Heart left ventricle (tissue), 13 donors: ENCODE measurements at regions not wholly inside any gene's neighbourhood (a gene's known extent, or its start where the extent isn't known, plus 50 kb on each side); places are given as distances from the start of the nearest gene placed in this dataset.

Source experiments
- POLR2A ChIP-seq, 2 donors: fragments of 450-650 bp; IDR thresholded peaks; one replicate each; pipeline ENCODE4 v1.6.1; 2017; ENCODE audit warnings: antibody characterized with exemption in 2 of 2, mild to moderate bottlenecking in 2 of 2, moderate library complexity in 2 of 2
- TF ChIP-seq, protein P1 (sequence below), 12 donors: fragments of 200-600 bp; sonication (generic) in 4 of 12; IDR thresholded peaks; one replicate each; pipeline versions ENCODE4 v1.5.0 to v1.8.0; 2018 to 2022; ENCODE audit warnings: antibody characterized with exemption in 12 of 12, mild to moderate bottlenecking in 5 of 12
- donor health status: ischemic (EF 13 %, LVEDD 7.1; RV severe dilation, severe dysfunction).
- donor health status: DM: no; HTN: yes; CAD: no.
- donor health status: DM: no; HTN: no; CAD: no.
- donor health status: ischemic (EF 25% LVEDD 6.9; RV normal size, moderate dysfunction).
- donor health status: ischemic (EF 25% LVEDD 5.7; RV mildly dilated, moderate dysfunction).
- donor health status: ischemic (EF 35%, LVEDD 5.7; RV mildly dilated, moderate dysfunction).
- donor health status: nonischemic (EF 11% LVEDD 7.7; RV severe dilation, severe dysfunction).
- donor health status: DM: yes; HTN: yes; CAD: no.
- donor health status: PGD.
- donor health status: ischemic (EF 29% LVEDD 5.4; RV normal size, mild dysfunction).
- donor health status: nonischemic (EF 23%, LVEDD 6.1; RV moderate dilation, normal function).

GRCh38 chr1:243938208-243938607 lies 88.2 kb upstream of the AKT3 start:
- TF ChIP-seq, protein P1, sequence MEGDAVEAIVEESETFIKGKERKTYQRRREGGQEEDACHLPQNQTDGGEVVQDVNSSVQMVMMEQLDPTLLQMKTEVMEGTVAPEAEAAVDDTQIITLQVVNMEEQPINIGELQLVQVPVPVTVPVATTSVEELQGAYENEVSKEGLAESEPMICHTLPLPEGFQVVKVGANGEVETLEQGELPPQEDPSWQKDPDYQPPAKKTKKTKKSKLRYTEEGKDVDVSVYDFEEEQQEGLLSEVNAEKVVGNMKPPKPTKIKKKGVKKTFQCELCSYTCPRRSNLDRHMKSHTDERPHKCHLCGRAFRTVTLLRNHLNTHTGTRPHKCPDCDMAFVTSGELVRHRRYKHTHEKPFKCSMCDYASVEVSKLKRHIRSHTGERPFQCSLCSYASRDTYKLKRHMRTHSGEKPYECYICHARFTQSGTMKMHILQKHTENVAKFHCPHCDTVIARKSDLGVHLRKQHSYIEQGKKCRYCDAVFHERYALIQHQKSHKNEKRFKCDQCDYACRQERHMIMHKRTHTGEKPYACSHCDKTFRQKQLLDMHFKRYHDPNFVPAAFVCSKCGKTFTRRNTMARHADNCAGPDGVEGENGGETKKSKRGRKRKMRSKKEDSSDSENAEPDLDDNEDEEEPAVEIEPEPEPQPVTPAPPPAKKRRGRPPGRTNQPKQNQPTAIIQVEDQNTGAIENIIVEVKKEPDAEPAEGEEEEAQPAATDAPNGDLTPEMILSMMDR (IDR thresholded peaks at IDR 0.05), result no peak
- TF ChIP-seq POLR2A (IDR thresholded peaks at IDR 0.05), result no peak
